GDM1 (cell line): ENCODE measurements at regions not wholly inside any gene's neighbourhood (a gene's known extent, or its start where the extent isn't known, plus 50 kb on each side); places are given as distances from the start of the nearest gene placed in this dataset.
"Not testable (repeated sequence)": the region's sequence is repeated elsewhere in the genome, so short reads cannot be mapped to it uniquely, and the experiment has no call there.

ENCODE experiments used
- DNase-seq: peaks from one replicate; lab custom pipeline; 2025; lab: John Stamatoyannopoulos, UW

GRCh38 chr15:63434576-63435186 is 53.0 kb upstream of the CA12 start:
- DNase-seq: no peak

DNA sequence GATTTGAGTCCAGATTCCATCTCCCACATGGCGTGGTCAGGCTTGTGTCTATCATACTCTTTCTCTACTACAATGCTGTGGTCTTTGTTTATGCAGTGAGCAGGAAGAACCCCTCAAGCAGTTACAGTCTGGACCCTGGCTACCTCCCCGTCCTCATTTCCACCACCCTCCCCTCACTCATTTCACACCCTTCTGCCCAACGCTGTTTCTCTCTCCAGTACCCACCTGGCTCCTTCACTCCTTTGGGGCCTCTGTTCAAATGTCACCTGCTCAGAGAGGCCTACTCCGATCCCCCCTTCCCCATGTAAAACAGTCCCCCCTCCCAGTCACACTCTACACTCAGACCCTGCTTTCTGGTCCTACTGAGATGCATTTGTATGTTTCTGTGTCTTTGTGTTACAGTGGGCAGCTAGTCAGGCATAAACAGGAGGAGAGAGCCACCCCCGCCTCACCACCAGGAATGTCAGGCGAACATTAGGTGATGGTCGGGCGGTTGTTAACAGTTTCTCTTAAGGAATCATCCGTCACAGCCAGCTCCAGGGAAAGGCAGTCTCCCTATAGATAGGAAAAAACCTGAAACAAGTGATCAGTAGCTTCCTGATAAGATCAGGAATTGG is 53.7 kb upstream of the CA12 start:
- no peak for DNase-seq

DNA sequence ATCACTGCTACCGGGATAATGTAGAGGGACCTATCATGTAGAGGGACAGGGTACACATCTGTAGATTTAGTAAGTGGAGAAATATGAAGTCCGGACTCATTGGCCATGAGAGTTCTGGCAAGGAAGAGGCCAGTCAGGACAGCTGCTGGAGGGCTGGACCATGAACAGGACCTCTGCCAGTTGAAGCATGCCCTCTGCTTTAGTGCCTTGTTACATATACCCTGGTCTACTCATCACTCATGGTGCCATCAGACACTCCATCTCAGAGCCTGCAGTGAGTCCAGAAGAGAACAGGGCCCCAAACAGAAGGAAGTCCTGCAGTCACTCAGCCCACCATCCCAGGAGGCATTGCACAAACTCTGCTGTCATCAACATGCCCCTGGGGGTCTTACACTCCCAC is 54.7 kb upstream of the CA12 start:
- DNase-seq: no peak

GRCh38 chr15:63436872-63437375 is 55.3 kb upstream of the CA12 start:
- peak; percentile 17 for DNase-seq

GRCh38 chr15:63439536-63440264 is 58.1 kb upstream of the CA12 start:
- no peak for DNase-seq

- no peak for DNase-seq
Observed at GRCh38 chr15:63440265-63440648, 58.6 kb upstream of the CA12 start.

DNA sequence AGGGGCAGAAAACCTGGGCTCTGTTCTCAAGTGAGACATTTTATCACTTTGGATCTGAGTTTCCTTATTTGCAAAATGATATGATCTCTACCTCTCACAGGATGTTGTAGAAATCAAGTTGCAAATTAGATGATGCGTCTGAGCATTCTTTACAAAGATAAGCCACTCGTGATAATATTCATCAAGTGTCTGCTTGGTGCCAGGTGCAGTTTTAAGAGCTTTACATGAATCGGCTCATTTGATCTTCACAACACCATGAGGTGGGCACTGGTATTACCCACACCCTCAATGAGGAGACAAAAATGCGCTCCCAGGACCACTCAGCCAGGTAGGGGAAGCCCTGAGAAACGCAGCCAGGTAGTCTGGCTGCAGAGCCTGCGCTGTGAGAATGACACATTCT is 59.1 kb upstream of the CA12 start:
- no peak for DNase-seq

- DNase-seq: no peak
Observed at GRCh38 chr15:63441266-63441665, 59.6 kb upstream of the CA12 start.

GRCh38 chr15:63442080-63442479 is 60.4 kb upstream of the CA12 start:
- DNase-seq: no peak

DNA sequence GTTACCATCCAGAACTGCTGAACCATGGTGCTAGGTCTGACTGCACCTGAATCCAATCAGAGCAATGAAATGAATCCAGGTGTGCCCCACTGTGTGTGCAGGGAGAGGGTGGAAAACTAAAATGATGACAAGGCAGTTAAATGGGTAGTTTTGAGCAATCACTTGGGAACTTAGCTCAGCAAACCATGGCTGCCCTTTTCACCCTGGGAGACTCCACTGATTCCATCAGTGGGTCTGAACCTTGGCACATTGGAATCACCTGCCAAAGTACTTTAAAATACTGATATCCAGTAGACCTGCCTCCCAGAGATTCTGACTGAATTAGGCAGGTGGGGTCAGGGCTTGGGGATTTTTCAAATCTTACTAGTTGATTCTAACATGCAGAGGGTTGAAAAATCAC is 59.8 kb upstream of the USP3 start:
- DNase-seq: no peak

- no peak for DNase-seq
Observed at GRCh38 chr15:63446255-63446654, 58.1 kb upstream of the USP3 start.

- DNase-seq: no peak
Observed at GRCh38 chr15:63447017-63447676, 57.2 kb upstream of the USP3 start.

DNA sequence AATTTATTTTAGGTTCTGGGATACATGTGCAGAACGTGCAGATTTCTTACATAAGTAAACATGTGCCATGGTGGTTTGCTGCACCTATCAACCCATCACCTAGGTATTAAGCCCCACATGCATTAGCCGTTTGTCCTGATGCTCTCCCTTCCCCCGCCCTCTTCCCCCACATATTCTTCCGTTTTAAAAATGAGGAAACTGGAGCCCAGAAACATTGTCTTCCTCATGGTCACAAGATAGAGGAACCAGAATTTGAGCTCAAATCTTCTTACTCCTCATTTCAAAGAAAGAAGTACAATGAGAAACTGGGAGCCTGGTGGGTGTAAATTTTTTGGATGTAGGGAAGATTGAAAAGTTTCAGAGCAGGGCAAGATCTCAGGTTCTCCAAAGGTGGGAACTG is 56.1 kb upstream of the USP3 start:
- peak; percentile 68 for DNase-seq

GRCh38 chr15:63448872-63449555 is 55.4 kb upstream of the USP3 start:
- not testable (repeated sequence) for DNase-seq

DNA sequence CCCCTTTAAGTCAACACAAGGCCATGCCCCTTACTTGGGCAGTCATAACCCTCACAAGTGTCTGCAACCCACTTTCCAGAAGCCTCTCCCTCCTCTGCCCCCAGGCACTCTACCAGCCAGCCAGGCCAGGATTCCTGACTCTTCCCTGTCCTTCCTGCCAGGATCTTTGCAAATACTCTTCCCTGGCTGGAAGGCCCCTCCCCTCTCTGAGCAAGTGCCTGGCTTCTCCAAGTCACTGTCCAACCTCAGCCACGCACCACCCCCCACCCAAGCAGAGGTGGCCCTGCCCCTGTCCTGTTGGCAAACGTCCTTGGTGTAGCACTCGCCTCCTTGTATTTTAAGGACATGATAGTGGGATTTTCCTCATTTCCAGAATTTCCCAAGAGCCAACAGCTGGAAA is 54.7 kb upstream of the USP3 start:
- DNase-seq: no peak

GRCh38 chr15:63450884-63451225 is 53.5 kb upstream of the USP3 start:
- no peak for DNase-seq

GRCh38 chr15:63451671-63452315 is 52.6 kb upstream of the USP3 start:
- no peak for DNase-seq

DNA sequence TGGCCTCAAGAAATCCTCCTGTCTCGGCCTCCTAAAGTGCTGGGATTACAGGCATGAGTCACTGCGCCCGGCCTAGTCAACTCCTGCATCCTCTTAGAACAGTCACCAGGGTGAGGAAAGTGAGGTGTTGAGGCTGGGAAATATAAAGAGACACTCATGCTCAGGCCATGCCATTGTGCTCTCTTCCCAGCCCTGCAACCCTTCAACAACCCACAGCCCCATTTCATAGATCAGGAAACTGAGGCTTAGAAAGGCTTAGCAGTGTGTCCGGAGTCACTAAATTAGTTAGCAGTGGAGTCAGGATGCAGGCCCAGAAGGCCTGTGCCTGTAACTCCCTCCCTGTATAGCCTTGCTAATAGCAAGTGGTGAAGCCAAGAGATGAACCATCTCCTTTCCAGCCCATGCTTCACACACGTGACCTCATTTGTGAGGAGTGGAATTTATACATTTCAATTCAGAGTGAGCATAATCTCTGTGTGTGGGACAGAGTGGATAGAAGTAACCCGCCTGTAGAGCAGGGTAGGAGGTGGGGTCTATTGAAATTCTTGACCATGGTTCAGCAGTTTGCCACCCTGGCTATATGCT is 51.7 kb upstream of the USP3 start:
- DNase-seq: no peak

GRCh38 chr15:63453186-63453905 is 51.0 kb upstream of the USP3 start:
- DNase-seq: peak; percentile 62

GRCh38 chr15:63454503-63455211 is 49.7 kb upstream of the USP3 start:
- DNase-seq: no peak
